ENCODE measurements at regions not wholly inside any gene's neighbourhood (a gene's known extent, or its start where the extent isn't known, plus 50 kb on each side); places are given as distances from the start of the nearest gene placed in this dataset.

DNA sequence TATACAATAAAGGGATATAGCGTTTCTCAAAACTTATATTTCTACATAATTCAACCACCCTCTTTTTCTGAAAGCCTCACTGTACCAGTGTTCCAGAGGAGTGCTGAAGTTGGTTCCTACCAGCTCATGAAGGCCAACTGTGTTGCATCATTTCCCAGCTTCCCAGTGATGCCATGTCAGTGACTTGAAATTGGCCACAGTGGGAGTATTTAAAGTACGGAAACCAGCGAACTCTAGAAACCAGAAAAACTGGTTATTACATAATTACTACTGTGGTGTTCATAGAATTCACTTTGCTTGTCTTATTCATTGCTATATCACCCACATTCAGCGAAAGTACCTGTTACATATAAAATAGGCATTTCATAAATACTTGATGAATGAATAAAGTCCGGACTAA lies 135.4 kb downstream of the GC start:
- TF ChIP-seq, protein P1, sequence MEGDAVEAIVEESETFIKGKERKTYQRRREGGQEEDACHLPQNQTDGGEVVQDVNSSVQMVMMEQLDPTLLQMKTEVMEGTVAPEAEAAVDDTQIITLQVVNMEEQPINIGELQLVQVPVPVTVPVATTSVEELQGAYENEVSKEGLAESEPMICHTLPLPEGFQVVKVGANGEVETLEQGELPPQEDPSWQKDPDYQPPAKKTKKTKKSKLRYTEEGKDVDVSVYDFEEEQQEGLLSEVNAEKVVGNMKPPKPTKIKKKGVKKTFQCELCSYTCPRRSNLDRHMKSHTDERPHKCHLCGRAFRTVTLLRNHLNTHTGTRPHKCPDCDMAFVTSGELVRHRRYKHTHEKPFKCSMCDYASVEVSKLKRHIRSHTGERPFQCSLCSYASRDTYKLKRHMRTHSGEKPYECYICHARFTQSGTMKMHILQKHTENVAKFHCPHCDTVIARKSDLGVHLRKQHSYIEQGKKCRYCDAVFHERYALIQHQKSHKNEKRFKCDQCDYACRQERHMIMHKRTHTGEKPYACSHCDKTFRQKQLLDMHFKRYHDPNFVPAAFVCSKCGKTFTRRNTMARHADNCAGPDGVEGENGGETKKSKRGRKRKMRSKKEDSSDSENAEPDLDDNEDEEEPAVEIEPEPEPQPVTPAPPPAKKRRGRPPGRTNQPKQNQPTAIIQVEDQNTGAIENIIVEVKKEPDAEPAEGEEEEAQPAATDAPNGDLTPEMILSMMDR (conservative IDR thresholded peaks at IDR 0.05; ENCODE audit: low read depth, low read length): no peak
- TF ChIP-seq EZH2phosphoT487 (IDR thresholded peaks at IDR 0.05; ENCODE audit: borderline replicate concordance, low read length) (no peak), EZH2 (IDR thresholded peaks at IDR 0.05; ENCODE audit: low read length, unreplicated experiment) (no peak)

Measured in PC-3 (cell line).